Stimulated activated CD4-positive, alpha-beta T cell treated with anti-CD3 and anti-CD28 coated beads, Interleukin-1b, Interleukin-23, amount 100 ng/mL, for 24 hours (primary cell): ENCODE measurements at regions not wholly inside any gene's neighbourhood (a gene's known extent, or its start where the extent isn't known, plus 50 kb on each side); places are given as distances from the start of the nearest gene placed in this dataset.
"Not testable (repeated sequence)": the region's sequence is repeated elsewhere in the genome, so short reads cannot be mapped to it uniquely, and the experiment has no call there.

Experiments
- DNase-seq, 4 experiments: peaks; one replicate each; pipeline ENCODE4 v3.0.0-alpha.2; 2020; ENCODE audit warnings: low read depth in 4 of 4, low spot score in 1 of 4

GRCh38 chr7:26054386-26054785, 97.6 kb upstream of the NFE2L3 start:
- DNase-seq: no peak

DNA sequence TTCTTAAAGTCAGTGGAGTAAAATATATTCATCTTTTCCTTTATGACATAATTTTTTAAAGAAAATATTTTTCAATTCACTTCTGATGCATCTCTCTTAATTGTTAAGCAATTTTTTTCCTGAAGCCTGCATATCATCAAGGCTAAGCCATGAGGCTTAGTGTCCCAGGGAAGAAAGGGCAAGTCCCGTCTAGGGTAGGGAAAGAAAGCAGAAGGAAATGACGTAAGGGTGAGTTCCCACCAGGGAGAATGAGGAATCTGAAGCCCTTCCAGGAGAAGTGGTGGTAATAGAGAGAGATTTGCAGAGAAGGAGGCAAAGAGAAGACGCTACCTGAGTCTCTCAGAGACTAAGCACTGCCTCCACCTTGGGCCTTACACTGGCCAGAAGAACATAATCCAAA, 96.8 kb upstream of the NFE2L3 start:
- DNase-seq: no peak

DNA sequence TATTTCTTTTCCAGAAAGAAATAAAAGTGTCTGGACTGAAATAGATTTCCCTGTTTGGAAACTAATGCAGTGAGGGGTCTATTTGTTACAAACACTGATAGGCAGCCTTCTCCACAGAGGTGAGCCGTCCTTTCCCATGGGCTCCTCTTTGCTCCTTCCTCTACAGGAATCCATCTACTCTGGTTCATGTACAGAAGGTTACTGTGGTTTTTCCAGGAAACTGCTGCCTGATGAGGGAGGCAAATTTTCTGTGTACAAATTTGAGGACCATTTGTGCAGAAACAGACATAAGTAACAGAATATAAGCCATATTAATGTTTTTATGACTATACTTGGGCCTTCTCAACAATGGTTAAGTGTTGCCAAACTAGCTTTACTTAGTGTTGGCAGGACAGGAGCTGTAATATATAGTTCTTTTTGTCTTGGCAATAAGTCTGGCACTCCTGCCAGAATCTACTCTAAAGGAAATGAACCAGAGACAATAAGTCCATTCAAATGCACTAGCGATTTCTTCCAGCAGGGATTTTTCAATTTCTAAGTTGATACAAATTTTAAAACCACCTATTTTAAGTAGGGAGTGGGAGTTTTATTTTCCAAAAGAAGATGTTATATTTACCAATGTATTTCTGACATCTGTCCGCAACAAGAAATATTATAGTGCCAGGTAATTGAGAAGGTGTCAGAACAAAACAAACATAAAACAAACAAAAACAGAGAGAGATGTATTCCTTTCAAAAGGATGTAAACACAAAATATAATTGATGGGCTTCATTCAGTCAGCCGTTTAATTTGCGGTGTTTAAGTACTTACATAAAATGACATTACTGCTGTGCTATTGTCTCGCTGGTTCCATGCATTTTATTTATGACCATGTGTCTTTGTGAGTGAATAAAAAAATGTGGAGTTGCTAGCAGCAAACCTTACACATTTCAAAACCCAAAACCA, 91.0 kb upstream of the NFE2L3 start:
- no peak for DNase-seq

- DNase-seq: peak; percentile 45 to 67 (median 59)
Observed at GRCh38 chr7:26061678-26062603, 90.1 kb upstream of the NFE2L3 start.

GRCh38 chr7:26065652-26066051, 86.3 kb upstream of the NFE2L3 start:
- no peak for DNase-seq

GRCh38 chr7:26066736-26067135, 85.3 kb upstream of the NFE2L3 start:
- DNase-seq: no peak

- no peak for DNase-seq
Observed at GRCh38 chr7:26070290-26070689, 81.7 kb upstream of the NFE2L3 start.

- no peak for DNase-seq
Observed at GRCh38 chr7:26071622-26072456, 80.2 kb upstream of the NFE2L3 start.

GRCh38 chr7:26073041-26073440, 79.0 kb upstream of the NFE2L3 start:
- DNase-seq: no peak

DNA sequence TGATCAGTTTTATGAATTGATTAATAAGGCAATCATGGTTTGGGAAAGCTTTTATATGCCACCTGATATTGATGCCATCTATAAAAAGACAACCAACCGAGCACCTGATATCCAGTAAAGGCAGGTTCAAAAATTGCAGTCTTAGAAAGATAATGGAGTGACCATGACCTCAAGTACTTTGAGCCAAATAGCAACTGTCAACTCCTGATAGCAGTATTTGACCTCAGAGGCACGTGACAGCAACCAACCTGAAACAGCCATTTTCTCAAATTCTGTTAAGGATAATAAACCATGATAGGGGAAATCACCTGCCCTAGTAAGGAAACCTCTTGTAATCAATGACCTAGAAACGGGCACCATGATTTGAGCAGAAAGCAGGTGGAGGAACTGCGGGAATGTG, 77.1 kb upstream of the NFE2L3 start:
- DNase-seq: no peak

DNA sequence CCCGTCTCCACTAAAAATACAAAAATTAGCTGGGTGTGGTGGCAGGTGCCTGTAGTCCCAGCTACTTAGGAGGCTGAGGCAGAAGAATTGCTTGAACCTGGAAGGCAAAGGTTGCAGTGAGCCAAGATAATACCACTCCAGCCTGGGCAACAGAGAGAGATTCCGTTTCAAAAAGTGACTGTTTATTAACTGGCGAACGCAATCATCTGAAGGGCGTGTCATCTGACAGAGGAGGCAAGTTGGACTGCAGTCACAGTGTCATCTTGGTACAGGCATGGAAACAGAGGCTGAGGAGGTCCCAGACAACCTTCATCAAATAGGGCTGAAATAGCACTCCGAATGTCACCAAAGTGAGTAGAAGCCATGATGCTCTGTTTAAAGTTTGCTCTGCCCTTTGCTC, 75.3 kb upstream of the NFE2L3 start:
- DNase-seq: no peak

DNA sequence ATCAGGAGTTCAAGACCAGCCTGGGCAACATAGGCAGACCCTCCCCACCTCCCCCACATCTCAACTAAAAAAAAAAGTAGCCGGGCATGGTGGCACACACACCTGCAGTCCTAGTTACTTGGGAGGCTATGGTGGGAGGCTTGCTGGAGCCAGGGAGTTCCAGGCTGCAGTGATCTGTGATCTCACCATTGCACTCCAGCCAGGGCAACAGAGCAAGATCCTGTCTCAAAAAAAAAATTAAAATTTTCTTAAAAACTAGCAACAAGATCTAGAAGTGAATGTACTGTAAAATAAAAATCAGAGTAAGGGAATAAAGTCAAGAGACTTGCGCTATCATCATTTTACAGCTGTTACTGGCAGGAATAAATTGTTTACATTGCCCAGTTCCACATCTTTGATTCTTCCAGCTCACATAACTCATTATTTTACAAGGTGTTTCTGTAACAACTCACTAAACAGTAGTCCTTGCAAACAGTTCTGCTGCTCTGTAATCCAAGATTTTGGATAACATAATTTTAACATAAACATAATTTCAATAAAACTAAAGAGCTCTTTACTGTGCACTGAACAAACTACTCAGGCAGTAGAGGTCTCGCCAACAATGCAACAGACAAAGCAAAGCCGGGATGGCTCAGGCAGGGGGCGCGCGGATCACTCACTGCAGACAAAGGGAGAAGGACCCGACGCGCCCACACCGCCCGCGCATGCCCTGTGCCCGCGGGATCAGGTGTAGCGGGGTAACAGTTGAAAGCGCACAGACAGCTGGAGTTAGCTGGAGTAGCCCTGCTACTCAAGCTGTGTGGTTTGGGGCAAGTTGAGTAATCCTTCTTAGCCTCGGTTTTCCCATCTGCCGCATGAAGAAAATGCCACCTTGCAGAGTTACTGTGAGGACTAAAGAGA, 73.3 kb upstream of the NFE2L3 start:
- peak; percentile 45 to 73 (median 64) for DNase-seq

DNA sequence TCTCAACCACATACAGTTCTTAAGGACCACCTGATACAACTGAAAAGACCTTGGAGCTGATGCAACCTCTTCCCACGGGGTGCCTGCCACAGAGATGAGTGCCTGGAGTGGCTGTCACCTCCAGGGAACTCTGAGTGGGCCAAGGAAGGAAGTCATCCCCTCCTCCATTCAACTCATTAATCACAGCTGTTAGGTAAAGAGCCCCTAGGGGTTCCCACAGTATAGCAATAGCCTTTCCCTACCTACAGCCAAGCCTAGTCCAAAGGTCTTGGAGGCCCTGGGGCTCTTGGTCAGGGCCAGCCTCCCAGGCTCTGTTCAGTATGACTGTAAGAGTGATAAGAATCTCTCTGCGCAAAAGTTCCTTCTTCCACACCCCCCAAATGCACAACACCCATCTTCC, 70.4 kb upstream of the NFE2L3 start:
- no peak for DNase-seq

DNA sequence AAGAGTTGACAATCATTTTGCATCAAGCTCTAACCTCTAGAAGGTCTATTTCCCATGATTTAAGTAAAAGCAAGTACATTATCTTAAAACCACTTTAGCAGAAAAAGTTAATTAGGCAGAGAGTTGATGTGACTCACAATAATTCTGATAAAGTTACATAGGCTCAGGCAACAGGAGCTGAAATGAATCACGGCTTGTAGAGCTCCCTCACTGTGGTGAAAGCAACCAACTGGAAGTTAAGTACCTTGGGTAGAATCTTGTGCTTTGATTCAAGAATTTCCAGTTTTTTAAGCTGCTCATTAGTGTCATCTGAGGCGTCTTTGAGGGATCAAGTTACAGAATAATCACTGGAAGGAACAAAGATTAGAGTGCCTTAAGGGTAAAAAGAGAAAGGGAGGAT, 68.9 kb upstream of the NFE2L3 start:
- no peak for DNase-seq

- DNase-seq: no peak
Observed at GRCh38 chr7:26084418-26084817, 67.6 kb upstream of the NFE2L3 start.

GRCh38 chr7:26085771-26086170, 66.2 kb upstream of the NFE2L3 start:
- DNase-seq: no peak

DNA sequence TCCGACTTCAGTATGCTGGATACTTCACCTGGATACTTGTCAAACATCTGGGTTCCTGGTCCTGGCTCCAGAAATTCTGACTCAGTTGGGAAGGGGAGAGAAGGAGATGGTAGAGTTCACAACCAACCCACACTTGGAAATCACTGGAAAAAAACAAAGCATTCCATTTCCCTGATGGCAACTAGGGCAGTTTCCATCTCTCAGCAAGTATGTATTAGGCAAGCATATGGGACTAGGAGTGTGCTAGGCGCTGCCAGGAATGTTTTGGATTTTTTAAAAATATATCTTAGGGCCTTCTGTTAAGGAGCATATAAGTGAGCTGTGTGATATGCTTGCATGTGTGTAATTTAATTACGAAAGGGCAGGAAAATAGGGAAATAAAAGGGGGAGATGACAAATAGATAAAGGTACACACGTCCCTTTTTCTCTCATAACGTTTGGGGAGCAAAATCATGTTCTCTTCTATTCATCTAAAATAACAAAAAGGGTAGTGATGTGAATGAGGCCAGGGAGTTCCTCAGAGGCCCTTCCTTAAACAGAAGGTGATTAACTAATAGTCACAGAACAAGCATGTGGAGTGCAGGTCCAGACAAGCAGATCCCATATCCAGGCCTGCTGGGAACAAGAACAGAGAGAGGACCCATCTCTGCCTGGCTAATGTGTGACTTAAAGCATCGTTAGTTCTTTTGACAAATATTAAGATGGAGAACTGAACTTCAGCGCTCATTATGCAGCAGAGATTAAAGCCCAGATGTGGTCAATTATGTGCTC, 64.5 kb upstream of the NFE2L3 start:
- DNase-seq: no peak

GRCh38 chr7:26089469-26089868, 62.5 kb upstream of the NFE2L3 start:
- DNase-seq: not testable (repeated sequence)

DNA sequence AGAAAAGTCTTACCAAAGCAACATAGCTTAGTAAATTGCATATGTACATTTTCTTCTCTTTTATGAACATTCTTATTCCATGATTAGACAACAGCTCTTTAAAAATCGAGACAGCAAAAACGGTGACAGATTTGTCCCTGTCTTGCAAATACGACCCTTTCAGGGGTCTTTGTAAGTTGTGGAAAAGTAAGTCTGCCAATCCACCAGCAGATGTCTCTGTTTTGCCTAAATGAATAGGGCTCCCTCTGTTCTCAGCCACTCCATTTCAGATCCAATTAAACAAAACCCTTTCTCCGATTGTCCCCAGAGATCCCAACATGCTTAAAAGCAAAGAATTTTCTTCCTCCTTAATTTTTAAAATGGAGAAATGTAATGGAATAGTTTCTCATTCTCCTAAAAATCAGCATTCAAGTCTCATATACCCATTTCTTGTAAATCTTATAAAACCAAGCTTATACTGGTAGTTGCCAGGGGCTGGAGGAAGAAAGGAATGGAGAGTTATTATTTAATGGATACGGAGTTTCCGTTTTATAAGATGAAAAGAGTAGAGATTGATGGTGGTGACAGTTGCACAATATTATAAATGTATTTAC, 61.0 kb upstream of the NFE2L3 start:
- DNase-seq: no peak
